Esophagus squamous epithelium (tissue), 5 donors: ENCODE measurements at regions not wholly inside any gene's neighbourhood (a gene's known extent, or its start where the extent isn't known, plus 50 kb on each side); places are given as distances from the start of the nearest gene placed in this dataset.

Experiments used
- DNase-seq: peaks from one replicate; lab custom pipeline; 2025; lab: John Stamatoyannopoulos, UW
- H3K27ac ChIP-seq, 4 donors: fragments of 200-600 bp; sonication (generic); one replicate each; pipeline ENCODE4 v1.5.1; 2016 to 2019; ENCODE audit warnings: mild to moderate bottlenecking in 1 of 4
- H3K27me3 ChIP-seq, 4 donors: fragments of 200-600 bp; sonication (generic); 1 replicate in 3 of 4; 2 replicates in 1 of 4; pipeline versions ENCODE4 v1.5.1 to v1.6.0; 2017 to 2021; ENCODE audit warnings: antibody characterized with exemption in 1 of 4
- H3K36me3 ChIP-seq, 3 donors: fragments of 200-600 bp; sonication (generic); one replicate each; pipeline ENCODE4 v1.5.1; 2016 to 2019
- H3K4me1 ChIP-seq, 3 donors: fragments of 200-600 bp; sonication (generic); one replicate each; pipeline ENCODE4 v1.5.1; 2017 to 2019
- H3K4me3 ChIP-seq, 4 donors: fragments of 200-600 bp; sonication (generic); 1 replicate in 3 of 4; 2 replicates in 1 of 4; pipeline ENCODE4 v1.5.1; 2016 to 2019; ENCODE audit warnings: mild to moderate bottlenecking in 2 of 4, moderate library complexity in 1 of 4
- H3K9me3 ChIP-seq, 3 donors: fragments of 200-600 bp; sonication (generic); one replicate each; pipeline ENCODE4 v1.5.1; 2016 to 2019
- POLR2A ChIP-seq, 4 donors: fragments of 450-650 bp; IDR thresholded peaks; one replicate each; pipeline ENCODE4 v1.6.1; 2017; ENCODE audit warnings: antibody characterized with exemption in 4 of 4, mild to moderate bottlenecking in 4 of 4, moderate library complexity in 3 of 4
- whole genome bisulfite sequencing, 2 donors: methylation state at CpG; one replicate each; pipeline ENCODE4 v1.1.5; 2018; 5-methylcytosine and 5-hydroxymethylcytosine counted together
- intact Hi-C: fragments of 100-400 bp; cut with DNase I; formaldehyde crosslinking; loops from one replicate; pipeline ENCODE4 v1.15.0; 2022
- TF ChIP-seq, protein P1 (sequence below), 6 experiments: fragments of 450-650 bp in 4 of 6; fragments of 200-600 bp in 2 of 6; sonication (generic) in 2 of 6; IDR thresholded peaks; one replicate each; pipeline ENCODE4 v1.5.1; 2016 to 2019; ENCODE audit warnings: antibody characterized with exemption in 6 of 6, mild to moderate bottlenecking in 4 of 6, moderate library complexity in 4 of 6
- donor health status: DM: yes; HTN: yes; CAD: no.

DNA sequence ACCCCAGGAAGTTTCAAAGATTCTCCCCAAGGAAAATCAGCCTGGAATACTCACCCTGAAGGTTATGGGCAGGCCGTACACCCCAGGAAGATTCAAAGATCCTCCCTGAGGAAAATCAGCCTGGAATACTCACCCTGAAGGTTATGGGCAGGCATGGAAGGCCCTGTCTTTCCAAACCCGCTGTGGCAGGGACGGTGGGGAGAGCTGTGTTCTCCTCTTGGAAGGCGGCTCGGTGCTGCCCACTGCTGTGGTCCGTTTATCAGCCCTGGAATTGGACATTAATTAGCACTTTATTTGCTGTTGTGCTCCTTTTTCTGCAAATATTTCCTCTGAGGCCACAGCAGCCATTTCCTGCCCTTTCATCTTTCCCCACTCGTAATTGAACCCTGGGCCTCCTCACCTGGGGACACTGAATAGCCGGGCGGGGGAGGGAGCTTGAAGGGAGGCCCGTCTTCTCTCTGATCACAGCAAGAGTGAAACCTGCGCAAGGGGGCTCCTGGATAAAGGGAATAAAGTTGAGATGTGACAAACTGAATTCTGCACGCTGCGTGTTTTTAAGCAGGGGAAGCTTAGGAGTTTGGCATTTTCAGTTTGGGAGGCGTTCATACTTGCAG, 308.7 kb upstream of the SALL3 start:
- no peaks in the 10 kb centered on the region for H3K4me1 ChIP-seq
- no peak for TF ChIP-seq POLR2A (IDR thresholded peaks at IDR 0.05)
- TF ChIP-seq, protein P1, sequence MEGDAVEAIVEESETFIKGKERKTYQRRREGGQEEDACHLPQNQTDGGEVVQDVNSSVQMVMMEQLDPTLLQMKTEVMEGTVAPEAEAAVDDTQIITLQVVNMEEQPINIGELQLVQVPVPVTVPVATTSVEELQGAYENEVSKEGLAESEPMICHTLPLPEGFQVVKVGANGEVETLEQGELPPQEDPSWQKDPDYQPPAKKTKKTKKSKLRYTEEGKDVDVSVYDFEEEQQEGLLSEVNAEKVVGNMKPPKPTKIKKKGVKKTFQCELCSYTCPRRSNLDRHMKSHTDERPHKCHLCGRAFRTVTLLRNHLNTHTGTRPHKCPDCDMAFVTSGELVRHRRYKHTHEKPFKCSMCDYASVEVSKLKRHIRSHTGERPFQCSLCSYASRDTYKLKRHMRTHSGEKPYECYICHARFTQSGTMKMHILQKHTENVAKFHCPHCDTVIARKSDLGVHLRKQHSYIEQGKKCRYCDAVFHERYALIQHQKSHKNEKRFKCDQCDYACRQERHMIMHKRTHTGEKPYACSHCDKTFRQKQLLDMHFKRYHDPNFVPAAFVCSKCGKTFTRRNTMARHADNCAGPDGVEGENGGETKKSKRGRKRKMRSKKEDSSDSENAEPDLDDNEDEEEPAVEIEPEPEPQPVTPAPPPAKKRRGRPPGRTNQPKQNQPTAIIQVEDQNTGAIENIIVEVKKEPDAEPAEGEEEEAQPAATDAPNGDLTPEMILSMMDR (IDR thresholded peaks at IDR 0.05), result no peak
- H3K36me3 ChIP-seq, result no peaks in the 10 kb centered on the region
- no peak for DNase-seq
- 61 to 81% methylated on average over 8 to 14 of the region's 14 CpGs for WGBS, 2 donors
- H3K27me3 ChIP-seq, result no peaks in the 10 kb centered on the region
- no peaks in the 10 kb centered on the region for H3K9me3 ChIP-seq
- H3K4me3 ChIP-seq, result no peak overlapping the region
- no peak overlapping the region for H3K27ac ChIP-seq
- intact Hi-C loops, result no loop called here

DNA sequence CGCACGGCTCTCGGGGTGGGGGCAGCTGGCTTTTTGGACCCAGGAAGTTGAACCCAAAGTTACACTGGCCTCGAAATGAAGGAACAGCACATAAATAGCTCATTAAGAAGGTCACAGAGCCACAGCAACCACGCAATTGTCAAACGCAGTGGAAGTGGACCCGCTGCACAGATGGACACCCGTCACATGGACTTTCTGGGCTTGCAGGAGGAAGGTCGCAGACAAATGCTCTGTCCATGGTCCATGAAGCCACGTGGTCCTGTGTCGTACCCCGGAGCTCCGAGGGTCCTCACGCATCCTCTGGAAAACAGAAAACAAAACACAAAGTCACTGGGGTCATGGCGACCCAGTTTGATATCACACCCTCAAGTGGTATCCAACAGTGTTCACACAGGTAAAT, 308.1 kb upstream of the SALL3 start:
- Histone ChIP-seq H3K36me3 (no peaks in the 10 kb centered on the region), H3K9me3 (no peaks in the 10 kb centered on the region), H3K4me3 (no peak overlapping the region), H3K27ac (no peak overlapping the region), H3K4me1 (no peaks in the 10 kb centered on the region), H3K27me3 (no peaks in the 10 kb centered on the region)
- no peak for DNase-seq
- intact Hi-C loops, result no loop called here
- TF ChIP-seq, protein P1 (IDR thresholded peaks at IDR 0.05), result no peak
- TF ChIP-seq POLR2A (IDR thresholded peaks at IDR 0.05), result no peak
- WGBS, 2 donors, result 76 to 81% methylated on average over 9 to 13 of the region's 15 CpGs

DNA sequence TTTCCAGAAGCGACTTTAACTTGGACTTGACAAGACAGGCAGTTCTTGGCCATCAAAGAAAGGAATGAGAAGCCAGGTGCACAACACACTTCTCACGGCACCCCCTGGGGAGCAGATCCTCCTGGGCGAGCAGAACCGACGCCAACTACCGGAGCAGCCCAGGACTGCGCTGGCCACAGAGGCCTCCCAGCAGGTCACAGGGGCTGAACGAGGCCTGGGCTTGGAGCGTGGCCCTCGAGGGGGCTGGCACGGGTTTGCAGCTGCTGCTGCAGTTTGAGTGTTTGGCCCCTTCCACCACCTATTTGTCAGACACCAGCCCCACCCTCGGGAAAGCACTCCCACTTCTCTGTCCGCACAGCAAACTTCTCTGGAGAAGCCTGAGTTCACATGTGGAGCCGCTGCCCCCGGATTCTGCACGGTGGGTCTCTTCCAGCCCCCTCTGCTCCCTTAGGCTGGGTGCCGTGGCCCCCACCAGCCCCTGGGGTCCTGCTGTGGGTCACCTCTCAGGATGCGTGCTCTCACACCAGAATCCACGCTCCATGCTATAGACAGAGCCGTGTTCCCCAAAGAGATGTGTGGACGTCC, 306.7 kb upstream of the SALL3 start:
- no peak for TF ChIP-seq POLR2A (IDR thresholded peaks at IDR 0.05)
- TF ChIP-seq, protein P1 (IDR thresholded peaks at IDR 0.05), result no peak

DNA sequence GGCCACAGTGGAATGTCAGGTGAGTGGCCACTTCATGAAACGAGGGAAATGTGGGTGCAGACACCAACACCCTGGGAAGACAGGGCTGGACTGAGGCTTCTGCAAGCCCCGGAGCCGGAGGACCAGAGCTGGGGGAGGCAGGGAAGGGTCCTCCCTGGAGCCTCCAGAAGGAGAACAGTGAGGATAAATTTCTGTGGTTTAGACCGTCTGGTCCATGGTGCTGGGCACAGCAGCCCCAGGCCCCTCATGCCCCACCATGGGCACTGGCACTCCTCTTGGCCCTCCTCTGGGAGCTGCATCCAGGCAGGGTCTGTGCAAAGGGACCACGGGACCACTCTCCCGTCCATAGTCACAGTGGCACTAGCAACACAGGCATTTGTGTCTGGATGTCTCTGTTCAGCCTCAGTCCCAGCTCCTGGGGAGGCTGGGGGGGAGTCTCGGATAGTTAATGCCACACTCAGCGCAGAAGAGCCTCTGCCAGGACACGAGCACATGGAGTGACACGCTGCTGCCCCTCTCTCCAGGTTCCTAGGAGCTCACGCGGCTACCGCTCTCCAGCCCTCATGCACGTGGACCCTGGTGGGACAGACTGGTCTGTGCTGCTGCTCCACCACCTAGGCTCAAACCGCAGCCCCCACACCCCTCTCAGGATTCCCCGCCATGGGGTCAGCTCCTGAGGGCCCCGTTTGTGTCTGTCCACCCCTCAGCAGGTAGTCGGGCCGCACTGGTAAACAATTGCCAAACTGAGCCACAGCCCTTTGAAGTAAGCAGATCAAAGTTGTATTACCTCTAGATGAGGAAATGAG, 305.9 kb upstream of the SALL3 start:
- intact Hi-C loops, result no loop called here
- TF ChIP-seq, protein P1 (IDR thresholded peaks at IDR 0.05), result no peak
- no peak for TF ChIP-seq POLR2A (IDR thresholded peaks at IDR 0.05)

More for the DNA sequence above, 306.7 kb upstream of the SALL3 start:
- DNase-seq, result no peak
- H3K27me3 ChIP-seq, result no peaks in the 10 kb centered on the region
- 64 to 69% methylated on average over 9 to 12 of the region's 21 CpGs for WGBS, 2 donors
- intact Hi-C loops, result no loop called here
- H3K4me3 ChIP-seq, result no peak overlapping the region
- no peaks in the 10 kb centered on the region for H3K4me1 ChIP-seq
- no peak overlapping the region for H3K27ac ChIP-seq
- H3K36me3 ChIP-seq, result no peaks in the 10 kb centered on the region
- H3K9me3 ChIP-seq, result no peaks in the 10 kb centered on the region

DNA sequence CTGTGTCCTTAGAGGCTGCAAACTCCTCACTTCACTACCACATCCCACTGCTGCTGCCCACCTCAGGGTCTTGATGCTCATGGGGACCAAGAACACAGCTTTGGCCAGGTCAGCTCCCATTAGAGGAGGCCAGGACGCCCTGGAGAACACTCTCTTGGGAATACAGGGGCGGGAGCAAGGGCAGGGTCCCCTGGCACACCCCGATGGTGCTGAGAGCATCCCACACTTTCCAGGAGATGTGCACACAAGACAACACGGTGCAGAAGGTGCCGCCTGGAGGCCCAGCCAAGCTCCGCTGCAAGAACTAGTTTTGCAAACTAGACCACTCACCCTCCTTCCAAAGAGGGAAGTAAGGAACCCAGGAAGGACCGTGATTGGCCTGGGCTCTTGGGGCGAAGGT, 304.4 kb upstream of the SALL3 start:
- WGBS, 2 donors, result 83 to 90% methylated on average over 2 to 6 of the region's 8 CpGs
- no peaks in the 10 kb centered on the region for H3K4me1 ChIP-seq

More for the DNA sequence above, 305.9 kb upstream of the SALL3 start:
- DNase-seq, result no peak
- Histone ChIP-seq H3K36me3 (no peaks in the 10 kb centered on the region), H3K27ac (no peak overlapping the region), H3K27me3 (no peaks in the 10 kb centered on the region), H3K4me3 (no peak overlapping the region), H3K9me3 (no peaks in the 10 kb centered on the region), H3K4me1 (no peaks in the 10 kb centered on the region)
- WGBS, 2 donors, result 81 to 98% methylated on average over 9 to 10 of the region's 19 CpGs

More for the DNA sequence above, 304.4 kb upstream of the SALL3 start:
- TF ChIP-seq POLR2A (IDR thresholded peaks at IDR 0.05), result no peak
- TF ChIP-seq, protein P1 (IDR thresholded peaks at IDR 0.05), result no peak
- Histone ChIP-seq H3K27me3 (no peaks in the 10 kb centered on the region), H3K4me3 (no peak overlapping the region), H3K27ac (no peak overlapping the region), H3K9me3 (no peaks in the 10 kb centered on the region), H3K36me3 (no peaks in the 10 kb centered on the region)
- intact Hi-C loops, result no loop called here
- no peak for DNase-seq
